Endodermal cell (in vitro differentiated cells): ENCODE measurements at regions not wholly inside any gene's neighbourhood (a gene's known extent, or its start where the extent isn't known, plus 50 kb on each side); places are given as distances from the start of the nearest gene placed in this dataset.
A peak's percentile ranks its signal among the peaks of the same experiment; 100 is the strongest.

Source experiments
- DNase-seq: peaks from one replicate; pipeline ENCODE4 v3.0.0-alpha.2; 2017
- H3K27ac ChIP-seq: 2 replicates; pipeline ENCODE4 v1.5.1; 2013; ENCODE audit warnings: mild to moderate bottlenecking, low read depth, low read length, moderate library complexity
- H3K27me3 ChIP-seq: 2 replicates; pipeline ENCODE4 v1.6.1; 2013; ENCODE audit warnings: mild to moderate bottlenecking, low read length, moderate library complexity; ENCODE audit not compliant: insufficient read depth, control insufficient read depth, poor library complexity, severe bottlenecking
- H3K36me3 ChIP-seq: 2 replicates; pipeline ENCODE4 v1.7.0; 2013; ENCODE audit warnings: mild to moderate bottlenecking, low read length, moderate library complexity; ENCODE audit not compliant: control insufficient read depth, insufficient read depth
- H3K4me1 ChIP-seq: one replicate; pipeline ENCODE4 v1.7.0; 2013; ENCODE audit warnings: low read length; ENCODE audit not compliant: control insufficient read depth, insufficient read depth
- H3K4me3 ChIP-seq: 2 replicates; pipeline ENCODE4 v1.5.1; 2013; ENCODE audit warnings: mild to moderate bottlenecking, low read length, moderate library complexity
- H3K9ac ChIP-seq: 2 replicates; pipeline ENCODE4 v1.6.1; 2013; ENCODE audit warnings: mild to moderate bottlenecking, low read length, moderate library complexity; ENCODE audit not compliant: poor library complexity, severe bottlenecking; ENCODE audit errors: extremely low read depth
- H3K9me3 ChIP-seq: 2 replicates; pipeline ENCODE4 v1.6.1; 2013; ENCODE audit warnings: mild to moderate bottlenecking, low read length, moderate library complexity; ENCODE audit not compliant: control insufficient read depth
- H3K27ac Mint-ChIP-seq: 2 replicates; pipeline ENCODE4 v1.8.0; 2020; ENCODE audit warnings: mixed read lengths
- H3K27me3 Mint-ChIP-seq: 2 replicates; pipeline ENCODE4 v1.8.0; 2021; ENCODE audit warnings: mild to moderate bottlenecking, mixed read lengths; ENCODE audit not compliant: insufficient read depth
- H3K36me3 Mint-ChIP-seq: 2 replicates; pipeline ENCODE4 v1.8.0; 2020; ENCODE audit warnings: low read depth, mixed read lengths
- H3K4me1 Mint-ChIP-seq: 2 replicates; pipeline ENCODE4 v1.8.0; 2020; ENCODE audit warnings: mixed read lengths
- H3K4me3 Mint-ChIP-seq: 2 replicates; pipeline ENCODE4 v1.8.0; 2020; ENCODE audit warnings: mild to moderate bottlenecking, moderate library complexity, mixed read lengths
- H3K9me3 Mint-ChIP-seq: 2 replicates; pipeline ENCODE4 v1.8.0; 2020; ENCODE audit warnings: mild to moderate bottlenecking, mixed read lengths
- WGBS, 2 experiments: methylation state at CpG; one replicate each; pipeline versions ENCODE4 v1.1.5 to v1.1.7; 2013; ENCODE audit warnings: missing lambda C conversion rate in 2 of 2, mixed read lengths in 1 of 2; ENCODE audit not compliant: insufficient coverage in 1 of 2, insufficient read length in 1 of 2; 5-methylcytosine and 5-hydroxymethylcytosine counted together
- TF ChIP-seq, protein P1 (sequence below): fragments of 200-600 bp; sonication (generic); conservative IDR thresholded peaks from 2 replicates; pipeline ENCODE4 v1.5.0; 2021; ENCODE audit warnings: antibody characterized with exemption, mild to moderate bottlenecking

DNA sequence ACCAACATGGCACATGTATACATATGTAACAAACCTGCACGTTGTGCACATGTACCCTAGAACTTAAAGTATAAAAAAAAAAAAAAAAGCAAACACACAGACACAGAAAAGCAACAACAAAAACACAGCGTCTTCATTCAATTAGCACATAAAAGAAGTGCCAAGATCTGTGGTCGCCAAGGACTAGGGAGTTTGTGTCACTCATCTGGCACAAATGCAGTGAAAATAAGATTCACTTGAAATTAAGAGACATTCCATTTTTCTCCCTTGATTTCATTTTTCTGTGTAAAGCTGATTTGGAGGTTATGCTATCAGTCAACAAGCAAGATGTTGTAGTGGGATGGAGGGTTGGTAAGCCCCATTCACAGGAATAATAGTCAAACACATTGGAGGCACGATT is 115.3 kb downstream of the FAT4 start:
- no peaks in the 10 kb centered on the region for H3K9me3 Mint-ChIP-seq
- peaks cover 3% of the 10 kb centered on the region for H3K36me3 Mint-ChIP-seq
- Histone ChIP-seq H3K9ac (no peak overlapping the region), H3K9me3 (no peaks in the 10 kb centered on the region), H3K4me1 (no peaks in the 10 kb centered on the region), H3K27ac (no peak overlapping the region), H3K27me3 (no peaks in the 10 kb centered on the region), H3K36me3 (no peaks in the 10 kb centered on the region), H3K4me3 (no peak overlapping the region)
- no peak overlapping the region for H3K27ac Mint-ChIP-seq
- TF ChIP-seq, protein P1, sequence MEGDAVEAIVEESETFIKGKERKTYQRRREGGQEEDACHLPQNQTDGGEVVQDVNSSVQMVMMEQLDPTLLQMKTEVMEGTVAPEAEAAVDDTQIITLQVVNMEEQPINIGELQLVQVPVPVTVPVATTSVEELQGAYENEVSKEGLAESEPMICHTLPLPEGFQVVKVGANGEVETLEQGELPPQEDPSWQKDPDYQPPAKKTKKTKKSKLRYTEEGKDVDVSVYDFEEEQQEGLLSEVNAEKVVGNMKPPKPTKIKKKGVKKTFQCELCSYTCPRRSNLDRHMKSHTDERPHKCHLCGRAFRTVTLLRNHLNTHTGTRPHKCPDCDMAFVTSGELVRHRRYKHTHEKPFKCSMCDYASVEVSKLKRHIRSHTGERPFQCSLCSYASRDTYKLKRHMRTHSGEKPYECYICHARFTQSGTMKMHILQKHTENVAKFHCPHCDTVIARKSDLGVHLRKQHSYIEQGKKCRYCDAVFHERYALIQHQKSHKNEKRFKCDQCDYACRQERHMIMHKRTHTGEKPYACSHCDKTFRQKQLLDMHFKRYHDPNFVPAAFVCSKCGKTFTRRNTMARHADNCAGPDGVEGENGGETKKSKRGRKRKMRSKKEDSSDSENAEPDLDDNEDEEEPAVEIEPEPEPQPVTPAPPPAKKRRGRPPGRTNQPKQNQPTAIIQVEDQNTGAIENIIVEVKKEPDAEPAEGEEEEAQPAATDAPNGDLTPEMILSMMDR, result no peak
- DNase-seq, result no peak
- no peaks in the 10 kb centered on the region for H3K27me3 Mint-ChIP-seq
- H3K4me1 Mint-ChIP-seq, result peaks cover 12% of the 10 kb centered on the region
- no peak overlapping the region for H3K4me3 Mint-ChIP-seq
- WGBS, 2 experiments, result 57 to 65% methylated on average over 2 to 4 of the region's 4 CpGs

DNA sequence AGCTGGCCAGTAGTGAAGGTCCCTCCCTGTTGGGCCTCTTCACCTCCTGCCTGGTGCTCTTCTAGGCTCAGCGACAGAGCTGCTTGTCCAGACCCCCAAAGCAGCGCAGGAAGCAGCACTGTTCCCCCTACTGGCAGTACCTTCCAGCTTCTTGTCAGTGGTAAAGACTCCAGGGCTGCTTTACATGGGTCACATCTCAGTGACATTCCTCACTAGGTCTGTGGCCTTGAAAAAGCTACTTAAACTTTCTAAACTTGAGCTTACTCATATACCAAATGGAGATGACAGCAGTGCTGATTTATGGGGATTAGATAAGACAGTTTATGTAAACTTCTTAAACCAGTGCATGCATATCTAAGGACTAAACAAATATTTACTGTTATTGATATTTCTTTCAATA is 117.3 kb downstream of the FAT4 start:
- Histone ChIP-seq H3K27me3 (no peaks in the 10 kb centered on the region), H3K4me1 (no peaks in the 10 kb centered on the region), H3K9ac (no peak overlapping the region), H3K4me3 (no peak overlapping the region), H3K36me3 (no peaks in the 10 kb centered on the region), H3K9me3 (no peaks in the 10 kb centered on the region), H3K27ac (no peak overlapping the region)
- H3K36me3 Mint-ChIP-seq, result peaks cover 3% of the 10 kb centered on the region
- peaks cover 12% of the 10 kb centered on the region for H3K4me1 Mint-ChIP-seq
- H3K27me3 Mint-ChIP-seq, result no peaks in the 10 kb centered on the region
- H3K27ac Mint-ChIP-seq, result no peak overlapping the region
- H3K4me3 Mint-ChIP-seq, result no peak overlapping the region
- 40 to 41% methylated on average over 2 of the region's 2 CpGs for WGBS, 2 experiments
- peak; percentile 83 for DNase-seq
- TF ChIP-seq, protein P1, result peak; percentile 80
- H3K9me3 Mint-ChIP-seq, result no peaks in the 10 kb centered on the region

DNA sequence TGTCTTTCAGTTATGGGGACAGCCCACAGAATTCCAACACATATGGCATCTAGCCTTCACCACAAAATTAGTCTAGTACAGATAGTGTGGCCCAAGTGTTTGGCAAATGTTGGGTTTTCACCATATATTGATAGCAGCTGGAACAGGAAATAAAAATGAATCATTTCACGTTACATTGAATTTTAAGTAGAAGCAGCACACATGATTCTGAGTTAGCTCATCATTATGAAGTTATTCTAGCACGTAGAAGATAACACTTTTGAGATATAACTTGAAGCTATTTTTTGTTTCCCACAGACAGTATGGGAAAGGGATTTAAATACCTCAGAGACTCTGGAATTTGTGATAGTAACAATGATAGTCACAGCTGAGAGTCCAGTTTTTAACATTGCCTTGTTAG is 118.7 kb downstream of the FAT4 start:
- H3K27ac Mint-ChIP-seq, result no peak overlapping the region
- DNase-seq, result no peak
- TF ChIP-seq, protein P1, result no peak
- no peak overlapping the region for H3K4me3 Mint-ChIP-seq
- Histone ChIP-seq H3K4me3 (no peak overlapping the region), H3K9ac (no peak overlapping the region), H3K27ac (no peak overlapping the region), H3K36me3 (no peaks in the 10 kb centered on the region), H3K4me1 (no peaks in the 10 kb centered on the region), H3K27me3 (no peaks in the 10 kb centered on the region), H3K9me3 (no peaks in the 10 kb centered on the region)
- H3K36me3 Mint-ChIP-seq, result peaks cover 3% of the 10 kb centered on the region
- WGBS, 2 experiments, result 89 to 100% methylated on average over 2 of the region's 2 CpGs
- no peaks in the 10 kb centered on the region for H3K27me3 Mint-ChIP-seq
- H3K9me3 Mint-ChIP-seq, result no peaks in the 10 kb centered on the region
- H3K4me1 Mint-ChIP-seq, result peaks cover 12% of the 10 kb centered on the region
